ENCODE measurements at regions not wholly inside any gene's neighbourhood (a gene's known extent, or its start where the extent isn't known, plus 50 kb on each side); places are given as distances from the start of the nearest gene placed in this dataset.
"Not testable (repeated sequence)": the region's sequence is repeated elsewhere in the genome, so short reads cannot be mapped to it uniquely, and the experiment has no call there.

DNA sequence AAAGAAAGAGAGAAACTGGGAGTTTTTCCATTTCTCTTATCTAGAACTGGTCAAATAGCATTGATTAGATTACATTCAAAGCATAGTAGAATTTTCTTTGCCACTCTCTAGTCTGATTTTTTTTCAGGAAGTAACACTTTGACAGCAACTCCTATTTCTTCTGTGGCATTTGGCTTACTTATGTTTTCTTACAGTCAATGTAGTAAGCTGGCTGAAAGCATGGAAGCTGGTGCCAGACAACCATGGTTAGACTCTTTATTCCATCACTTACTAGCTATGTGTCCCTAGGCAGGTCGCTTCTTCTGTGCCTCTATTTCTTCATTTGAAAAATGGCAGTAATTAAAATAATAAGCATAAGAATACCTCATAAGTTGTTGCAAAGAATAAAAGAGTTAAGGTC, 54.2 kb upstream of the OPRM1 start:
- no peak overlapping the region for H3K27ac ChIP-seq
- TF ChIP-seq FOXP2 (optimal IDR thresholded peaks at IDR 0.05; ENCODE audit: control extremely low read depth, extremely low read length, insufficient read depth): no peak
- H3K9ac ChIP-seq (ENCODE audit: insufficient read length): no peak overlapping the region
- no peaks in the 10 kb centered on the region for H3K36me3 ChIP-seq (ENCODE audit: insufficient read depth, low read length)
- DNase-seq (ENCODE audit: low read depth, low spot score): no peak
- H3K4me3 ChIP-seq: no peak overlapping the region
- H3K9me3 ChIP-seq (ENCODE audit: low read depth, low read length): no peaks in the 10 kb centered on the region

- Histone ChIP-seq H3K36me3 (ENCODE audit: insufficient read depth, low read length) (no peaks in the 10 kb centered on the region), H3K4me3 (no peak overlapping the region), H3K9ac (ENCODE audit: insufficient read length) (no peak overlapping the region), H3K9me3 (ENCODE audit: low read depth, low read length) (no peaks in the 10 kb centered on the region), H3K27ac (no peak overlapping the region)
- TF ChIP-seq FOXP2 (optimal IDR thresholded peaks at IDR 0.05; ENCODE audit: control extremely low read depth, extremely low read length, insufficient read depth) (no peak), EZH2 (IDR thresholded peaks at IDR 0.05) (no peak), POLR2AphosphoS5 (IDR thresholded peaks at IDR 0.05; ENCODE audit: borderline replicate concordance, low read depth, low read length) (no peak)
- DNase-seq (ENCODE audit: low read depth, low spot score): no peak
These were observed 58.9 kb upstream of the OPRM1 start for GRCh38 chr6:153980171-153980570.

DNA sequence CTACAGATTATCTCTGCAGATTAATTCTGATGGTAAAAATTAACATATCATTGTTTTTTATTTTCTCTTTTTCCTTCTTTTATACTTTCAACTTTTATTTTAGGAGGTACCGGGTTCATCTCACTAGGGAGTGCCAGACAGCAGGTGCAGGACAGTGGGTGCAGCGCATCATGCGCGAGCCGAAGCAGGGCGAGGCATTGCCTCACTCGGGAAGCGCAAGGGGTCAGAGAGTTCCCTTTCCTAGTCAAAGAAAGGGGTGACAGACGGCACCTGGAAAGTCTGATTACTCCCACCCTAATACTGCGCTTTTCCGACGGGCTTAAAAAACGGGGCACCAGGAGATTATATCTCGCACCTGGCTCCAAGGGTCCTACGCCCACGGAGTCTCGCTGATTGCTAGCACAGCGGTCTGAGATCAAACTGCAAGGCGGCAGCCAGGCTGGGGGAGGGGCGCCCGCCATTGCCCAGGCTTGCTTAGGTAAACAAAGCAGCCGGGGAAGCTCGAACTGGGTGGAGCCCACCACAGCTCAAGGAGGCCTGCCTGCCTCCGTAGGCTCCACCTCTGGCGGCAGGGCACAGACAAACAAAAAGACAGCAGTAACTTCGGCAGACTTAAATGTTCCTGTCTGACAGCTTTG, 60.0 kb upstream of the OPRM1 start:
- H3K9ac ChIP-seq (ENCODE audit: insufficient read length): not testable (repeated sequence)

DNA sequence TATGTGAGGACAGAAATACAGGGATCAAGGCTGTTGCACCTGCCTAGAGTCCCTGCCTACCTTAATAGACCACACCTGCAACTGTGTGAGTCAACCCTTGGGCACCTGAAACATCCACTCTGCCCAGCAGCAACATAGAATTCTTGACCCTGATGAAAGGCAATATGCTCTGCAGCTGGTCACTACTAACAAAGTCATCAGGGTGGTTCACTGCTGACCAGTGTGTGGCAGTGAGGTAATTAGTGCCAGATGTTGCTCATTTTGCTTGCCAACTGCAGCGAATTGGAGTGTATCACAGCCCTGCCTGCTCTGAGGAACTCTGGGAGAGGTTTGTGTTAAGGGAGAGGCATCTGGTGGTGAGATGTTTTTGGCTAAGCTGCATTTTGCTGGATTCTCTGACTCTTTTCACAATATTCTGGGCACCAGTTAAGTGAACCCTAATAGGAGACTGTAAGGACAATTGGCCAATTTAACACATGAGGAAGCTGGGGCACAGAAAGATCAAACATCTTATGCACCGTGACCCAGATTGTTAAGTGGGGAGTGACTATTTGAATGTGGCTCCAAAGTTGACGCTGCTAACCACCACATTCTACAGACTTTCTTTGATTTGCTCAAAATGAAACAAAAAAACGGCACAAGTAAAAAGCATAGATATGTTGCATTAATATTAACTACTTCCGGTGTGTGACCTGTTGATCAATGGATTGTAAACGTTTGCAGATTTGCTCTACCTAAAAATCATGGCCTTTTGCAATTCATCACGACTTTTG, 61.9 kb upstream of the OPRM1 start:
- TF ChIP-seq FOXP2 (optimal IDR thresholded peaks at IDR 0.05; ENCODE audit: control extremely low read depth, extremely low read length, insufficient read depth): no peak
- TF ChIP-seq EZH2 (IDR thresholded peaks at IDR 0.05): no peak
- no peak for TF ChIP-seq POLR2AphosphoS5 (IDR thresholded peaks at IDR 0.05; ENCODE audit: borderline replicate concordance, low read depth, low read length)
- peak overlapping the region; percentile 9 for H3K9ac ChIP-seq (ENCODE audit: insufficient read length)
- H3K27ac ChIP-seq: peak overlapping the region; percentile 50; the same call in 1 of the 2 replicates
- peak overlapping the region; percentile 57 for H3K4me3 ChIP-seq
- no peak for DNase-seq (ENCODE audit: low read depth, low spot score)
- no peaks in the 10 kb centered on the region for H3K9me3 ChIP-seq (ENCODE audit: low read depth, low read length)
- no peaks in the 10 kb centered on the region for H3K36me3 ChIP-seq (ENCODE audit: insufficient read depth, low read length)

More for the DNA sequence above, 60.0 kb upstream of the OPRM1 start:
- not testable (repeated sequence) for H3K27ac ChIP-seq; H3K36me3 ChIP-seq (ENCODE audit: insufficient read depth, low read length); H3K4me3 ChIP-seq; H3K9me3 ChIP-seq (ENCODE audit: low read depth, low read length); DNase-seq (ENCODE audit: low read depth, low spot score)

- DNase-seq (ENCODE audit: low read depth, low spot score): no peak
- H3K27ac ChIP-seq: no peak overlapping the region
- no peak overlapping the region for H3K9ac ChIP-seq (ENCODE audit: insufficient read length)
- H3K36me3 ChIP-seq (ENCODE audit: insufficient read depth, low read length): no peaks in the 10 kb centered on the region
- H3K4me3 ChIP-seq: peak overlapping the region; percentile 11; the same call in 1 of the 2 replicates
- TF ChIP-seq FOXP2 (optimal IDR thresholded peaks at IDR 0.05; ENCODE audit: control extremely low read depth, extremely low read length, insufficient read depth): no peak
- no peak for TF ChIP-seq EZH2 (IDR thresholded peaks at IDR 0.05)
- H3K9me3 ChIP-seq (ENCODE audit: low read depth, low read length): no peaks in the 10 kb centered on the region
These were observed 73.0 kb upstream of the OPRM1 start for GRCh38 chr6:153966001-153966400.

DNA sequence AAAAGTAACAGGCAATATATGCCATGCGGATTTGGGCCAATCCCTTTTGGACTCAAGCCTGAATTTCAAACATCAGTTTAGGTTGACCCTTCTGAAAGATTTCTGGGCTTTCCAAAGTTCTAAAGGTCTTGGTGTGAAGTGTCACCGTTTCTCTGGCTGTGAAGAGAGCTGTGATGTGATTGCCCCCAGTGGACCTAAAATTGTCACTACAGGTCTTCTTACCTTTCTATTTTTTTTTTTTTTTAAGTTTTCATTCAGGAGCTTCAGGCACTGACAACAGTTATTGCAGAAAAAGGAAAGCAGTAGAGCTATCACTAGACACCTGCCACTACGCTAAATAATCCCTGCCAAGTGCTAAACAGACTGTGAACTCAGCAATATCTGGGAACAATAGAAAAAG, 75.7 kb upstream of the OPRM1 start:
- no peak for TF ChIP-seq FOXP2 (optimal IDR thresholded peaks at IDR 0.05; ENCODE audit: control extremely low read depth, extremely low read length, insufficient read depth)
- TF ChIP-seq POLR2AphosphoS5 (IDR thresholded peaks at IDR 0.05; ENCODE audit: borderline replicate concordance, low read depth, low read length): no peak
- no peak for TF ChIP-seq EZH2 (IDR thresholded peaks at IDR 0.05)
- Histone ChIP-seq H3K36me3 (ENCODE audit: insufficient read depth, low read length) (no peaks in the 10 kb centered on the region), H3K4me3 (no peak overlapping the region), H3K9ac (ENCODE audit: insufficient read length) (no peak overlapping the region), H3K27ac (no peak overlapping the region), H3K9me3 (ENCODE audit: low read depth, low read length) (no peaks in the 10 kb centered on the region)
- DNase-seq (ENCODE audit: low read depth, low spot score): no peak

DNA sequence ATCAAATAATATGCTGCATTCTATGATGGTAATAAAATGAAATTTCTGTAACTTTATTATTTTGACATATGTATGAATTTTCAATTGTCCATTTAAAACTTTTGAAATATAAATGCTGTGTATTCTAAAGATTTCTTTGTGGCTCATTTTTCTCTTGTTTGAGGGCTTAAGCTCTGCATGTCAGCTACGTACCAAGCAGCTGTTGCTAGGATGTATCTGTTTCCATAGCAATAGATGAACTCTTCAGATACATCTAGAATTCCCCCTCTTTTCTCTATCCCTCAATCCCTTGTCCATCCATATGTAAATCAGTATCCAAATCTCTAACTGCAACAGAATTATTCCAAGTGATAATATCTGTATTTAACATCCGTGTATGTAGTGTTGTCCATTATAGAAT, 76.5 kb upstream of the OPRM1 start:
- Histone ChIP-seq H3K27ac (no peak overlapping the region), H3K9me3 (ENCODE audit: low read depth, low read length) (no peaks in the 10 kb centered on the region), H3K9ac (ENCODE audit: insufficient read length) (no peak overlapping the region), H3K4me3 (no peak overlapping the region), H3K36me3 (ENCODE audit: insufficient read depth, low read length) (no peaks in the 10 kb centered on the region)
- no peak for DNase-seq (ENCODE audit: low read depth, low spot score)
- no peak for TF ChIP-seq FOXP2 (optimal IDR thresholded peaks at IDR 0.05; ENCODE audit: control extremely low read depth, extremely low read length, insufficient read depth)
- TF ChIP-seq EZH2 (IDR thresholded peaks at IDR 0.05): no peak

DNA sequence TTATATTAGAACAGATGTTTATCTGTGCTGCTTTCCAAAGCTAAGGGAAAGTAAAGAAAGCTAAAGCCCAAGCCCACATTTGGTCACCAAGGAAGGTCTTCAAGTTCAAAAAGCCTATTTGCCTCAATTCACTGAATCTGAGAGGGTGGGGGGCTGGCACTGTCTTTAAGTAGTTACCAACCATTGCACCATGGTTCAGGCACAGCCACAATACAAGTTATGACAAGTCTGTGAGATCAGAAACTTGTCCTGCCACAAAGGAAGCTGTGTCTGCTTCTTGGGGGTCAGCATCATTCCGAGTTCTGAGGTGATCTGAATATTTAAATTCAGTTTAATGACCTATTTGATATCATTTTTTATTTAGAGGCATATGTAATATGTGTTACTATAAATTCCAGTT, 78.3 kb upstream of the OPRM1 start:
- Histone ChIP-seq H3K9ac (ENCODE audit: insufficient read length) (no peak overlapping the region), H3K27ac (no peak overlapping the region), H3K4me3 (no peak overlapping the region), H3K36me3 (ENCODE audit: insufficient read depth, low read length) (no peaks in the 10 kb centered on the region), H3K9me3 (ENCODE audit: low read depth, low read length) (no peaks in the 10 kb centered on the region)
- TF ChIP-seq FOXP2 (optimal IDR thresholded peaks at IDR 0.05; ENCODE audit: control extremely low read depth, extremely low read length, insufficient read depth): no peak
- no peak for TF ChIP-seq POLR2AphosphoS5 (IDR thresholded peaks at IDR 0.05; ENCODE audit: borderline replicate concordance, low read depth, low read length)
- no peak for TF ChIP-seq EZH2 (IDR thresholded peaks at IDR 0.05)
- no peak for DNase-seq (ENCODE audit: low read depth, low spot score)

DNA sequence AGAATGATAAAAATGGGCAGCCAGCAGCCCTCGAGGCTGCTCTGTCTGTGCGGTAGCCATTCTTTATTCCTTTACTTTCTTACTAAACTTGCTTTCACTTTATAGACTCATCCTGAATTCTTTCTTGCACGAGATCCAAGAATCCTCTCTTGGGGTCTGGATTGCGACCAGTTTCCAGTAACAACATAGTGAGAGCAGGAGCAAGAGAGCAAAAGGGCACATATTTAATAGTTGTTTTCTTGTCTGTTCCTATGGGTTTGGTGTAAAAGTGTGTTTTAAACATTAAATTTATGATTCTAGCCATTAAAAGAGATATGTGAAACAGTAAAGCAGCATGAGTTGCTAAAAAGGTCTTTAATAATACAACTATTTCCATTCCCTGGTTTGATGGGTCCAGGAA, 78.8 kb upstream of the OPRM1 start:
- no peak overlapping the region for H3K27ac ChIP-seq
- H3K36me3 ChIP-seq (ENCODE audit: insufficient read depth, low read length): no peaks in the 10 kb centered on the region
- no peaks in the 10 kb centered on the region for H3K9me3 ChIP-seq (ENCODE audit: low read depth, low read length)
- no peak for TF ChIP-seq EZH2 (IDR thresholded peaks at IDR 0.05)
- TF ChIP-seq POLR2AphosphoS5 (IDR thresholded peaks at IDR 0.05; ENCODE audit: borderline replicate concordance, low read depth, low read length): no peak
- TF ChIP-seq FOXP2 (optimal IDR thresholded peaks at IDR 0.05; ENCODE audit: control extremely low read depth, extremely low read length, insufficient read depth): no peak
- H3K9ac ChIP-seq (ENCODE audit: insufficient read length): no peak overlapping the region
- no peak for DNase-seq (ENCODE audit: low read depth, low spot score)
- no peak overlapping the region for H3K4me3 ChIP-seq

Measured in SK-N-MC (cell line).